ENCODE measurements at regions not wholly inside any gene's neighbourhood (a gene's known extent, or its start where the extent isn't known, plus 50 kb on each side); places are given as distances from the start of the nearest gene placed in this dataset.

DNA sequence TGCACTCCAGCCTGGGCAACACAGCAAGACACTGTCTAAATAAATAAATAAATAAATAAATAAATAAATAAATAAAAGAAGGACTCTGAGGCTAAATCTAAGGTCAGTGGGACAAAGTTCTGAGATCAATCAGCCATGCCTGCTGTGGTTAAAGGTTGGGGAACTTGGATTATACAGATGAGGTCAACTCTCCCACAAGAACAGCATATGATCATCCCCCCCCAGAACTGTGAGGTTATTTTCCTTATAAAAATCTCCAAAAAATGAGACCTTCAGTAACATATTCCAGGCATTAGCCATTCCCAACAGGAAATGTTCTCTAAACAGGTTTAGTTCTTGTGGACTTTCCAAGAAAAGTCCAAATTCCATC, 90.3 kb downstream of the C16orf95 start:
- Histone ChIP-seq H3K79me1 (ENCODE audit: low read length) (no peaks in the 10 kb centered on the region), H2BK5ac (ENCODE audit: low read length) (no peak overlapping the region), H3K27me3 (ENCODE audit: insufficient read depth, low read length, poor library complexity) (no peaks in the 10 kb centered on the region), H2BK15ac (replicated peaks; ENCODE audit: low read depth) (no peak overlapping the region), H3K27ac (ENCODE audit: low read depth, low read length) (no peak overlapping the region), H3K36me3 (ENCODE audit: control insufficient read depth, insufficient read depth, low read length) (no peaks in the 10 kb centered on the region), H3K4me2 (ENCODE audit: low read length) (no peak overlapping the region), H3K23ac (ENCODE audit: low read length) (no peak overlapping the region), H2BK120ac (ENCODE audit: low read depth, low read length) (no peak overlapping the region), H3K9ac (ENCODE audit: low read length) (no peak overlapping the region), H3K4me3 (ENCODE audit: low read length) (no peak overlapping the region), H3K56ac (ENCODE audit: low read length) (no peak overlapping the region), H3K18ac (ENCODE audit: low read length) (no peak overlapping the region), H4K5ac (ENCODE audit: low read length) (no peak overlapping the region), H4K8ac (ENCODE audit: low read depth, low read length) (no peak overlapping the region), H3K79me2 (ENCODE audit: control insufficient read depth, insufficient read depth, low read length) (no peaks in the 10 kb centered on the region), H3K4ac (ENCODE audit: low read depth, low read length) (no peak overlapping the region), H2AK5ac (ENCODE audit: low read length) (no peak overlapping the region), H3K4me1 (ENCODE audit: control insufficient read depth, low read depth, low read length) (no peaks in the 10 kb centered on the region)
- DNase-seq: no peak

DNA sequence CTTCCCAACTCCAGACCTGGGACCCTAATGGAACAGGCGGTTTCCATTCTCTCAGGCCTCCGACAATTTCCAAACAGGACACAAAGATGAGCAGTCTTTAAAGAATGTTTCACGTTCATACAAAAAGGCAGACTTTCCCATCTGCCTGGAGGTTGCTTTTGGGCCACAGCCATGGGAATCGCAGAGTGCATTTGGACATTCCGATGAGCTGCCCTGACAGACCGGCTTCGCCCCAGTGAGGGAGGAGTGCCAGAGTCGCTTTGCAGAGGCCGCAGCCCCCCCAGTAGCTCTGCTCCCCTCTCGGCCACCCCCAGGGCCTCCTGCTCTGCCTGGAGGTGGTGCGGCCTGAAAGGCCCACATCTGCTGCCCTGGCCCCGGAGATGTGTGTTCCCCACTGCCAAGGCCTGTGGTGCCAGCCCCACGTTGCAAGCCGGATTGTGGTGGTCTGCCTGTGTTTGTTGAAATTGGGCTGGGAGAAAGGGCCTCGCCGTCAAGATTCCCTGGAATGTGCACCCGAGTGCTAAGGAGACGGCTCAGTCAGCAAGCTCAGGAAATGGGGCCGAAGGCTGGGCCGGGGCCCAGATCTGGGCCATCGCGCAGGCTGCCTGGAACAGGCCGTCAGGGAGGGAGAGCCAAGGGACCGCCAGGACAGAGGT, 89.8 kb downstream of the C16orf95 start:
- Histone ChIP-seq H3K36me3 (ENCODE audit: control insufficient read depth, insufficient read depth, low read length) (no peaks in the 10 kb centered on the region), H3K23ac (ENCODE audit: low read length) (no peak overlapping the region), H3K4me3 (ENCODE audit: low read length) (no peak overlapping the region), H3K27me3 (ENCODE audit: insufficient read depth, low read length, poor library complexity) (no peaks in the 10 kb centered on the region), H3K4ac (ENCODE audit: low read depth, low read length) (no peak overlapping the region), H2BK120ac (ENCODE audit: low read depth, low read length) (no peak overlapping the region), H4K8ac (ENCODE audit: low read depth, low read length) (no peak overlapping the region), H3K79me2 (ENCODE audit: control insufficient read depth, insufficient read depth, low read length) (no peaks in the 10 kb centered on the region), H2AK5ac (ENCODE audit: low read length) (no peak overlapping the region), H4K5ac (ENCODE audit: low read length) (no peak overlapping the region), H3K27ac (ENCODE audit: low read depth, low read length) (no peak overlapping the region), H3K9ac (ENCODE audit: low read length) (no peak overlapping the region), H3K56ac (ENCODE audit: low read length) (no peak overlapping the region), H2BK15ac (replicated peaks; ENCODE audit: low read depth) (no peak overlapping the region), H3K4me2 (ENCODE audit: low read length) (no peak overlapping the region), H3K79me1 (ENCODE audit: low read length) (no peaks in the 10 kb centered on the region), H3K18ac (ENCODE audit: low read length) (no peak overlapping the region), H2BK5ac (ENCODE audit: low read length) (no peak overlapping the region), H3K4me1 (ENCODE audit: control insufficient read depth, low read depth, low read length) (no peaks in the 10 kb centered on the region)
- DNase-seq: no peak
- no CpG with 5 or more reads among the region's 24 CpGs for WGBS (ENCODE audit: extremely low coverage, insufficient coverage, low lambda C conversion rate)

DNA sequence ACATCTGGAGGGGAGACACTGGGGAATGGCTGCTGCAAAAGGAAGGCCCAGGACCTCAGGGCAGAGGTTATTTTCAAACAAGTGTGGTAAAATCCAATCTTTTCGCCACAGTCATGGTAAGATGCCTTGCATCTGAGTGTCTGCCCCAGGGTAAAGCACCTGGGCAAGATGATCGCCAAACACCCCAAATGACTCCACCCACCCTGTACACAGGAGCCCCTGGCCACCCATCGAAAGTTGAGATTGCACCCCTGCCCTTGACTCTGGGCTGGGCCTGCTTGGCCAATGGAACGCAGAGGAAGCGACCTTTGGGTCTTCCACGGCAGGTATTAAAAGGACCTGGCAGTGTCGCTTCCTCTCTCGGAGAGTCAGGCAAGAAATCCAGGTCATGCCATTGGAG, 88.8 kb downstream of the C16orf95 start:
- DNase-seq: no peak
- no peak overlapping the region for H4K5ac ChIP-seq (ENCODE audit: low read length)
- H3K27ac ChIP-seq (ENCODE audit: low read depth, low read length): no peak overlapping the region
- H3K4ac ChIP-seq (ENCODE audit: low read depth, low read length): no peak overlapping the region
- H3K9ac ChIP-seq (ENCODE audit: low read length): no peak overlapping the region
- no peaks in the 10 kb centered on the region for H3K36me3 ChIP-seq (ENCODE audit: control insufficient read depth, insufficient read depth, low read length)
- H3K4me1 ChIP-seq (ENCODE audit: control insufficient read depth, low read depth, low read length): no peaks in the 10 kb centered on the region
- H3K79me1 ChIP-seq (ENCODE audit: low read length): no peaks in the 10 kb centered on the region
- H3K56ac ChIP-seq (ENCODE audit: low read length): no peak overlapping the region
- H2BK5ac ChIP-seq (ENCODE audit: low read length): no peak overlapping the region
- WGBS (ENCODE audit: extremely low coverage, insufficient coverage, low lambda C conversion rate): no CpG with 5 or more reads among the region's 8 CpGs
- H3K27me3 ChIP-seq (ENCODE audit: insufficient read depth, low read length, poor library complexity): no peaks in the 10 kb centered on the region
- H3K79me2 ChIP-seq (ENCODE audit: control insufficient read depth, insufficient read depth, low read length): no peaks in the 10 kb centered on the region
- no peak overlapping the region for H3K4me3 ChIP-seq (ENCODE audit: low read length)
- no peak overlapping the region for H4K8ac ChIP-seq (ENCODE audit: low read depth, low read length)
- no peak overlapping the region for H2BK120ac ChIP-seq (ENCODE audit: low read depth, low read length)
- H3K23ac ChIP-seq (ENCODE audit: low read length): no peak overlapping the region
- H2BK15ac ChIP-seq (replicated peaks; ENCODE audit: low read depth): no peak overlapping the region
- no peak overlapping the region for H2AK5ac ChIP-seq (ENCODE audit: low read length)
- no peak overlapping the region for H3K18ac ChIP-seq (ENCODE audit: low read length)
- H3K4me2 ChIP-seq (ENCODE audit: low read length): no peak overlapping the region

DNA sequence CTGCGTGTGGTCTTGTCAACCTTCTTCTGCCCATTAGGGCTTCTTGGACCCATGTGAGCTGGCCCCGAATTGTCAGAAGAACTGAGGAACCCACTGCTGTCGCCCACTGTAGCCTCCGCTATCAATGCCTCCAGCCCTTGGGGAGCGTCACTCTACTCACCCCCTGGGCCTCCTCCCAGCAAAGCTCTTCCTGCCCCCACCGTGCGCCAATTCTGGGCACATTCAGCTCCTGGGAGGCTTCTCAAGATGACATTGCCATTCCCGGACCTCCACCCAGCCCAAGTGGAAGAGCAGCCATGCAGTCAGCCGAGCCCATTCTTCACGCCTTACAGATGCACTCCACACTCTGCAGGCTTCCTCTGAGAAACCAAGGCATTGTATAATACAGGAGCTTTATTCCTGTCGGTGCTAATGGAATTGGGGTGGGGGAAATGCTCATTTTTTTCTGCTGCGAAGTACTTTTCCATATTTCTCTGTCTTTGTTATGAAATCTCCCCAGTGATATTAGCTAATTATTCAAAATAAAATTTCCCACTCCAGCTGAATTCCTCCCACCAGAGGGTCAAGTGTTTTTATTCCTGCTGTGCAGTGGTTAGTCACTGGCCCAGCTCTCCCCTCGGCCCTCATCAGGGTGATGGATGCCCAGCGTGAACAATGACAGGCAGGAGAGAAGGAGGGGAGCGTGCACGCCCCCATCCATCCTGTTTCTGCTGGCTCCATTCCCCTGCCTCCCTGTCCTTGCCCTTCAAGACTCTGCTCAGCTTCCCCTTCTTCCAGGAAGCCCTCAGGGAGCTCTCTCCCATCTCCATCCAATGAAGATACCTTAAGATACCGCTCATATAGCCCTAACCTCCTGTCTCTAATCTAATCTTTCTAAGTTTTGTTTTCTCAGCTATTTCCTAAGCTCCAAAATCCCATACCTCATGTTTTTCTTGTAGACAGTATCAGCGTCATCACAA, 87.7 kb downstream of the C16orf95 start:
- H3K23ac ChIP-seq (ENCODE audit: low read length): no peak overlapping the region

DNA sequence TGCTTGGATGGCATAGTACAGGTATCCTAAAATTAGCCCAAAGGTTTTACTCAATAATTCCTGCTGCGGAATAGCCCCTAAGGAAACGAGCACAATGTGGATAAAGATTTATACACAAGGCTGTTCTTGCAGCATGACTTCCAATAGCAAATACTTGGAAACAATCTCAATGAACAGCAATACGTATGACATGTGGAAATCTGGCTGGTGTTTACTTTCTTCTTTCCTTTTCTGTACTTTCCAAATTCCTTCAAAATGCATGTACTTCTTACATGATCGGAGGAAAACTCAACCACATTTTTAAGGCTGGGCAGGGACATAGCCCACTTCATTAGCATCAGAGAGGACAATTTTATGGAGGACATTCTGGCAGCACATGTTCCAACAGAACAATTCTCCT, 86.6 kb downstream of the C16orf95 start:
- Histone ChIP-seq H3K79me1 (ENCODE audit: low read length) (no peaks in the 10 kb centered on the region), H3K4me1 (ENCODE audit: control insufficient read depth, low read depth, low read length) (no peaks in the 10 kb centered on the region), H3K9ac (ENCODE audit: low read length) (no peak overlapping the region), H2AK5ac (ENCODE audit: low read length) (no peak overlapping the region), H3K4me2 (ENCODE audit: low read length) (no peak overlapping the region), H4K8ac (ENCODE audit: low read depth, low read length) (no peak overlapping the region), H2BK15ac (replicated peaks; ENCODE audit: low read depth) (no peak overlapping the region), H3K36me3 (ENCODE audit: control insufficient read depth, insufficient read depth, low read length) (no peaks in the 10 kb centered on the region), H4K5ac (ENCODE audit: low read length) (no peak overlapping the region), H3K4me3 (ENCODE audit: low read length) (no peak overlapping the region), H3K27ac (ENCODE audit: low read depth, low read length) (no peak overlapping the region), H2BK120ac (ENCODE audit: low read depth, low read length) (no peak overlapping the region), H2BK5ac (ENCODE audit: low read length) (no peak overlapping the region), H3K79me2 (ENCODE audit: control insufficient read depth, insufficient read depth, low read length) (no peaks in the 10 kb centered on the region), H3K27me3 (ENCODE audit: insufficient read depth, low read length, poor library complexity) (no peaks in the 10 kb centered on the region), H3K23ac (ENCODE audit: low read length) (no peak overlapping the region), H3K4ac (ENCODE audit: low read depth, low read length) (no peak overlapping the region), H3K56ac (ENCODE audit: low read length) (no peak overlapping the region), H3K18ac (ENCODE audit: low read length) (no peak overlapping the region)
- no CpG with 5 or more reads among the region's 4 CpGs for WGBS (ENCODE audit: extremely low coverage, insufficient coverage, low lambda C conversion rate)
- no peak for DNase-seq

More for the DNA sequence above, 87.7 kb downstream of the C16orf95 start:
- Histone ChIP-seq H3K79me2 (ENCODE audit: control insufficient read depth, insufficient read depth, low read length) (no peaks in the 10 kb centered on the region), H3K56ac (ENCODE audit: low read length) (no peak overlapping the region), H3K18ac (ENCODE audit: low read length) (no peak overlapping the region), H3K4me2 (ENCODE audit: low read length) (no peak overlapping the region), H2BK120ac (ENCODE audit: low read depth, low read length) (no peak overlapping the region), H3K4me3 (ENCODE audit: low read length) (no peak overlapping the region), H4K8ac (ENCODE audit: low read depth, low read length) (no peak overlapping the region), H3K27ac (ENCODE audit: low read depth, low read length) (no peak overlapping the region), H4K5ac (ENCODE audit: low read length) (no peak overlapping the region), H3K27me3 (ENCODE audit: insufficient read depth, low read length, poor library complexity) (no peaks in the 10 kb centered on the region), H3K36me3 (ENCODE audit: control insufficient read depth, insufficient read depth, low read length) (no peaks in the 10 kb centered on the region), H3K9ac (ENCODE audit: low read length) (no peak overlapping the region), H2BK15ac (replicated peaks; ENCODE audit: low read depth) (no peak overlapping the region), H2BK5ac (ENCODE audit: low read length) (no peak overlapping the region), H3K4ac (ENCODE audit: low read depth, low read length) (no peak overlapping the region), H3K4me1 (ENCODE audit: control insufficient read depth, low read depth, low read length) (no peaks in the 10 kb centered on the region), H3K79me1 (ENCODE audit: low read length) (no peaks in the 10 kb centered on the region), H2AK5ac (ENCODE audit: low read length) (no peak overlapping the region)
- WGBS (ENCODE audit: extremely low coverage, insufficient coverage, low lambda C conversion rate): no CpG with 5 or more reads among the region's 18 CpGs
- DNase-seq: no peak
